Spleen (tissue), 11 donors: ENCODE measurements at regions not wholly inside any gene's neighbourhood (a gene's known extent, or its start where the extent isn't known, plus 50 kb on each side); places are given as distances from the start of the nearest gene placed in this dataset.
"Not testable (repeated sequence)": the region's sequence is repeated elsewhere in the genome, so short reads cannot be mapped to it uniquely, and the experiment has no call there.

Experiments
- DNase-seq: peaks from one replicate; pipeline ENCODE4 v3.0.0-alpha.2; 2020
- H3K27ac ChIP-seq, 8 donors: fragments of 200-600 bp; sonication (generic) in 7 of 8; 1 replicate in 4 of 8; 2 replicates in 4 of 8; pipeline versions ENCODE4 v1.5.0 to v1.8.0; 2016 to 2021; ENCODE audit warnings: inconsistent platforms in 4 of 8, mild to moderate bottlenecking in 4 of 8, moderate library complexity in 1 of 8
- H3K27me3 ChIP-seq, 7 donors: fragments of 200-600 bp; sonication (generic) in 6 of 7; replicated peaks in 1 of 7; 1 replicate in 4 of 7; 2 replicates in 3 of 7; pipeline versions ENCODE4 v1.5.0 to v1.8.0; 2016 to 2021; ENCODE audit warnings: inconsistent platforms in 3 of 7, mild to moderate bottlenecking in 1 of 7
- H3K36me3 ChIP-seq, 6 donors: fragments of 200-600 bp; sonication (generic) in 5 of 6; 1 replicate in 4 of 6; 2 replicates in 2 of 6; pipeline versions ENCODE4 v1.5.0 to v1.8.0; 2016 to 2021; ENCODE audit warnings: inconsistent platforms in 2 of 6
- H3K4me1 ChIP-seq, 6 donors: fragments of 200-600 bp; sonication (generic) in 5 of 6; 1 replicate in 3 of 6; 2 replicates in 3 of 6; pipeline versions ENCODE4 v1.5.0 to v1.8.0; 2016 to 2021; ENCODE audit warnings: inconsistent platforms in 3 of 6
- H3K4me3 ChIP-seq, 8 donors: fragments of 200-600 bp; sonication (generic) in 7 of 8; 1 replicate in 4 of 8; 2 replicates in 4 of 8; pipeline versions ENCODE4 v1.5.0 to v1.8.0; 2016 to 2021; ENCODE audit warnings: inconsistent platforms in 4 of 8, mild to moderate bottlenecking in 4 of 8, moderate library complexity in 2 of 8
- H3K9me3 ChIP-seq, 8 donors: fragments of 200-600 bp; sonication (generic) in 7 of 8; 1 replicate in 4 of 8; 2 replicates in 4 of 8; pipeline versions ENCODE4 v1.5.0 to v1.8.0; 2016 to 2021; ENCODE audit warnings: inconsistent platforms in 4 of 8
- CTCF ChIP-seq, 11 experiments: fragments of 200-600 bp in 7 of 11; fragments of 450-650 bp in 4 of 11; sonication (generic) in 4 of 11; IDR thresholded peaks in 8 of 11; conservative IDR thresholded peaks in 3 of 11; 1 replicate in 7 of 11; 2 replicates in 4 of 11; pipeline versions ENCODE4 v1.4.0 to v1.8.0; 2016 to 2021; ENCODE audit warnings: antibody characterized with exemption in 11 of 11, inconsistent platforms in 4 of 11, mild to moderate bottlenecking in 1 of 11
- POLR2A ChIP-seq, 3 donors: fragments of 450-650 bp; IDR thresholded peaks; one replicate each; pipeline ENCODE4 v1.5.1; 2017; ENCODE audit warnings: antibody characterized with exemption in 3 of 3, mild to moderate bottlenecking in 1 of 3
- POLR2AphosphoS5 ChIP-seq, 3 donors: sonication (generic); formaldehyde crosslinking; IDR thresholded peaks; one replicate each; pipeline ENCODE4 v1.5.1; 2017; ENCODE audit warnings: antibody characterized with exemption in 3 of 3
- WGBS, 5 donors: extraction: QIAGEN DNeasy Blood & Tissue Kit in 3 of 5; methylation state at CpG; one replicate each; pipeline versions ENCODE4 v1.1.5 to v1.1.7; 2013 to 2018; 5-methylcytosine and 5-hydroxymethylcytosine counted together
- intact Hi-C: fragments of 100-400 bp; cut with DNase I; formaldehyde crosslinking; loops from one replicate; pipeline ENCODE4 v1.15.0; 2023; ENCODE audit warnings: low total_unique reads
- donor health status: healthy with polysubstance abuse.
- donor health status: DM: no; HTN: no; CAD: no; lungs with moderate emphysema.
- donor health status: DM: no; HTN: no; CAD: no.
- donor health status: Bipolar disorder and iron deficiency.
- donor health status: healthy.
- donor health status: DM: no; HTN: no; CAD: no.
- donor health status: DM: yes; HTN: yes; CAD: no.

- Histone ChIP-seq H3K27me3 (no peaks in the 10 kb centered on the region), H3K4me3 (no peak overlapping the region), H3K27ac (peak overlapping the region in 7 of 8 donors; percentile 15 to 70 (median 55)), H3K4me1 (peaks cover 0 to 9% (median 0%) of the 10 kb centered on the region in 6 donors), H3K9me3 (no peaks in the 10 kb centered on the region), H3K36me3 (no peaks in the 10 kb centered on the region)
- no peak for DNase-seq
- TF ChIP-seq CTCF (IDR thresholded peaks at IDR 0.05 in 8 of 11, conservative IDR thresholded peaks at IDR 0.05 in 3 of 11), result no peak
- TF ChIP-seq POLR2A (IDR thresholded peaks at IDR 0.05), result no peak
- TF ChIP-seq POLR2AphosphoS5 (IDR thresholded peaks at IDR 0.05), result no peak
- WGBS, 5 donors, result 57 to 67% (median 65%) methylated on average over 2 of the region's 2 CpGs
- intact Hi-C loops, result no loop called here
Measured at GRCh38 chr13:59320021-59320420, 843.7 kb downstream of the DIAPH3 start.

GRCh38 chr13:59324401-59324800, 839.3 kb downstream of the DIAPH3 start:
- H3K9me3 ChIP-seq, H3K36me3 ChIP-seq, DNase-seq, H3K4me1 ChIP-seq, H3K4me3 ChIP-seq, H3K27ac ChIP-seq, intact Hi-C loops, H3K27me3 ChIP-seq: not testable (repeated sequence)
- WGBS, 5 donors, result 87 to 98% (median 92%) methylated on average over 4 of the region's 4 CpGs

GRCh38 chr13:59326717-59327116, 837.0 kb downstream of the DIAPH3 start:
- Histone ChIP-seq H3K4me1 (no peaks in the 10 kb centered on the region), H3K36me3 (no peaks in the 10 kb centered on the region), H3K4me3 (no peak overlapping the region), H3K27me3 (no peaks in the 10 kb centered on the region), H3K27ac (no peak overlapping the region), H3K9me3 (no peaks in the 10 kb centered on the region)
- WGBS, 5 donors, result 64 to 100% (median 94%) methylated on average over 1 of the region's 1 CpG
- intact Hi-C loops, result no loop called here
- DNase-seq, result no peak
- no peak for TF ChIP-seq CTCF (IDR thresholded peaks at IDR 0.05 in 8 of 11, conservative IDR thresholded peaks at IDR 0.05 in 3 of 11)
- no peak for TF ChIP-seq POLR2AphosphoS5 (IDR thresholded peaks at IDR 0.05)
- no peak for TF ChIP-seq POLR2A (IDR thresholded peaks at IDR 0.05)

- intact Hi-C loops, result no loop called here
- Histone ChIP-seq H3K4me1 (no peaks in the 10 kb centered on the region), H3K4me3 (no peak overlapping the region), H3K36me3 (no peaks in the 10 kb centered on the region), H3K27ac (no peak overlapping the region), H3K9me3 (no peaks in the 10 kb centered on the region), H3K27me3 (no peaks in the 10 kb centered on the region)
- WGBS, 5 donors, result 76 to 89% (median 86%) methylated on average over 1 of the region's 1 CpG
- DNase-seq, result no peak
- TF ChIP-seq CTCF (IDR thresholded peaks at IDR 0.05 in 8 of 11, conservative IDR thresholded peaks at IDR 0.05 in 3 of 11) (no peak), POLR2AphosphoS5 (IDR thresholded peaks at IDR 0.05) (no peak), POLR2A (IDR thresholded peaks at IDR 0.05) (no peak)
Measured at GRCh38 chr13:59330764-59331163, 833.0 kb downstream of the DIAPH3 start.

GRCh38 chr13:59332966-59333365, 830.8 kb downstream of the DIAPH3 start:
- intact Hi-C loops, result no loop called here
- no peak for DNase-seq
- TF ChIP-seq POLR2AphosphoS5 (IDR thresholded peaks at IDR 0.05), result peak in 1 of 3 donors; percentile 77
- no peak for TF ChIP-seq CTCF (IDR thresholded peaks at IDR 0.05 in 8 of 11, conservative IDR thresholded peaks at IDR 0.05 in 3 of 11)
- H3K27ac ChIP-seq, result peak overlapping the region in 7 of 8 donors; percentile 6 to 71 (median 41)
- no peak overlapping the region for H3K4me3 ChIP-seq
- H3K36me3 ChIP-seq, result no peaks in the 10 kb centered on the region
- H3K9me3 ChIP-seq, result no peaks in the 10 kb centered on the region
- H3K27me3 ChIP-seq, result no peaks in the 10 kb centered on the region
- H3K4me1 ChIP-seq, result peaks cover 0 to 12% (median 2%) of the 10 kb centered on the region in 6 donors
- 36 to 56% (median 49%) methylated on average over 3 of the region's 3 CpGs for WGBS, 5 donors
